Stimulated activated CD4-positive, alpha-beta T cell treated with anti-CD3 and anti-CD28 coated beads, TNF-alpha, amount 100 ng/mL, for 1 hour (primary cell): ENCODE measurements at regions not wholly inside any gene's neighbourhood (a gene's known extent, or its start where the extent isn't known, plus 50 kb on each side); places are given as distances from the start of the nearest gene placed in this dataset.

Source experiments
- DNase-seq, 3 donors: peaks; one replicate each; pipeline ENCODE4 v3.0.0-alpha.2; 2020; ENCODE audit warnings: low read depth in 3 of 3, low spot score in 1 of 3

DNA sequence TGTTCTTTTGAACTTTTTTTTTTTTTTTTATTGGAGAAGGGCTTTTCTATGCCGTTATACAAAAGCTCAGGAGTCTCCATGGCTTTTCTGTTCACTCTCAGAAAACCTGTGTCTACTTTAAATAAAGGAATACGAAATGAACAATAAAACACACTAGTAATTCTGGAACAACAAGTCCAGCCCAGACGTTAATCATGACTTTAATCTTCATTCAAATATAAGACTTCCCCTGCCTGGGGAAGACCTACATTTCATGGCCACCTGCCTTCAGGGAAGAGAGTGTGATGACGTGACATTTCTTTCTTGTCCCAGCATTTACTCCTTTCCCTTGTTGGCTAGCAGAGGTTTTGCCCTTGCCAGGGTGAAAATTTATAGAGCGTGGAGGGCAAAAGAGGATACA lies 564.5 kb downstream of the PDCD6IP start:
- DNase-seq = no peak

DNA sequence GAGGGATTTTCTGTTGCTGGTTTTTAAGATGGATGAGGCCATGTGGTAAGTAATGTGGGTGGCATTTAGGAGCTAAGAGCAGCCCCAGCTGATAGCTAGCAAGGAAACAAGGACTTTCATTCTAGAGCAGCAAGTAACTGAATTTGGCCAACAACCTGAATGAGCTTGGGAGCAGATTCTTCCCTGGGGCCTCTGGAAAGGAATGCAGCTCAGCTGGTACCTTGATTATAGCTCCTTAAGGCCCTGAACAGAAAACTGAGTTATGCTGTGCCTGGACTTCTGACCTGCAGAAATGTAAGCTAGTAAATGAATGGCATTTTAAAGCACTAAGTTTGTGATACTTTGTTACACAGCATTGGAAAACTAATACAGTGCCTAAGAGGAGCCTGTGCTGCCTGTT lies 565.5 kb downstream of the PDCD6IP start:
- no peak for DNase-seq

DNA sequence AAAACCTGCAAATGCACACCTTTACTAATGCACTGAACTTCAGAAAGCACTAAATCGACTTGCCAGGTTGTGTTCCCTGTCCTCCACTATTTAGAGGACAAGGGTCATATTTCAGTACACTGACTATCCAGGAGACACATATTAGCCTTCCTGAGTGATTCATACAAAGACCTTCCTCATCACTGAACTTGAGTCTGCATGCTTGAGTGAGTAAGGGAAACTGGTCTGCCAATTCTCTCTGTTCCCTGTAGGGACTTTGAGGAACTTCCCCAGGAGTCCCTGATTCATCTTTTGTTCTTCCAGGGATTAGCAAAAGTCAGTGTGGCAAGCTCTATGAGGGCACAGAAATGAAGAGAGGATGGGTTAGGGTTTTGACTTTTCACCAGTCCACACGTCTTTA lies 565.9 kb downstream of the PDCD6IP start:
- no peak for DNase-seq

DNA sequence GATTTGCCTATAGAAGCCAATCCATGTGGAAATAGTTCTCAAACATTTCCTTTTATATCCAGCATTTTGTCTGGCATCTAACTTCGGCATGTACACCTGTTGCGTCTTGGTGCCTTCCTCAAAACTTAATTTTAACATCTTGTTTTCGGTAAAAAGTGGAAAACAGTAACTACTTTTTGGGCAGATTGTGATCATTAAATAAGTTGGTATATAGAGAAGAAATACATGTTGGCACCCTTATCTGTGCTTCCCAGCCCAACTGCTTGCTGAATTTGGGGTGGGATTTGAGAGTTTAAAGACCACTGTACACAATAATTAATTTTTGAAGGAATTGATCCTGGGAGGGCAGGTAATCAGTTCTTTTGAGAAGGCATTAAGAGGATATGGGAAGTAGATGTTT lies 566.8 kb downstream of the PDCD6IP start:
- DNase-seq = no peak

DNA sequence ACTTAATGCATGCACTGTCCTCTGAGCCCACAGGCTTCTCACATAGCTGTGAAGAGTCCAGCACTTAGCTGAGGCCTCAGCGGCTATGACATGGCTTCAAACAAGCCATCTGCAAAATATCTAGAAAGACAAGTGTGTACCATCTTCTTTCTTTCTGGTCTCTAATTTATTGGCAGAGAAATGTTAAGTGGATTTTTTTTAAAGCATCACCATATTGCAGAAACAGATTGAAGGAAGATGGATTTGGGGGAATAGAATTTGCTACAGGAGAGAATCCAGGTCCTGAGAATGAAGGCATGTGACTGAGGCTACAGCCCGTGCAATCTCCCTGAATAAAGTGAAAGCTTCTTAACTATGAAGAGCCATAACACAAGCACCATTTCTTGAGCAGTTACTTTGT lies 567.3 kb downstream of the PDCD6IP start:
- no peak for DNase-seq

DNA sequence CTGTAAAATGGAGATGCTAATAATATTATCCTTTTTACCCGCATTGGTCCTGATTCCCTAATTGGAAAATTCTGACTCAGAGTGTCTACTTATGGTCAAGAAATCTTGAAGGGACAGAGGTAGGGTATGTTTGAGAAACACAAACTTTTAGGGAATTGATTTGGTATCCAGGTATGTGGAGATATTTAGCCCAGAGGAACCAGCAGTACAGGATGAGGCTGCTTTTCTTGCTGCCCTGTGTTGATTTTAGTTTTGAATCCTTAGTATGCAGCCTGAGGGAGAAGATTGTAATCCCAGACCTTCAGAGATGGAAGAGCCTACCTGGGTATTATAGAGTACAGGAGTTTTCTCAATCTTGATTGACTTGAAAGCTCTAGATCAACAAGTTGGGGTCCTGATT lies 569.1 kb downstream of the PDCD6IP start:
- DNase-seq = no peak

DNA sequence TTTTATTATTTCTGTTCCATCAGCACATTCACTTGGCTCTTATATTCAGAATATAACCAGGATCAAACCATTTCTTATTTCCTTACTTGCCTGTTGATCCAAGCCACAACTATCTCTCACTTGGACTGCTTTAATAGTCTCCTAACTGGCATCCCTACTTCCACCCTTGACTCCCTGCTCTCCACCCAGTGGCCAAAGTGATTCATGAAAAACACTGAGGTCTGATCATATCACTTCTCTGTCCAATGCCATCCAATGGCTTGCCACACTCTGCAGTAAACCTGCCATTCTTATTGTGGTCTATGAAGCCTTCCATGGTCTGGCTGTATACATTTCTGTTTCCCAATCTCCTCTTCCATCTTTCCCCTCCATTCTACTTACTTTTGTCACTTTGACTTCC lies 576.1 kb downstream of the PDCD6IP start:
- DNase-seq = no peak

DNA sequence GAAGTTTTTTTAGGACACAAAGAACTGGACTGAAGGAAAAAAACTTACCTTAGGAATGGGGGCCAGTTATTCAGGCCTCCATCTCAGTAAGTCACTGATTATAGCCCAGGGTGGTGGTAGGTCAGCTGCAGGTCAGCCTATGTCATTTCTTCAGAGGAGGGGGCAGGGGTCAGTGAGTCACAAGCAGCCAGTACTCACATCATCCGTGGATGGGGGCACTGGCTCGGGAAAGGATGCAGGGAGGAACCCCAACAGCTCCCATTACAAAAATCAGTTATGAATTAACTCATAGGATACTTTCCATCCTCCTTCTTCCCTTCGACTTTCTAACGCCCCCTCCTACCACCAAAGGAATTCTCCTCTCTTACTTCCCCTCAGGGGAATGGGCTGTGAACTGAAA lies 578.3 kb downstream of the PDCD6IP start:
- no peak for DNase-seq

DNA sequence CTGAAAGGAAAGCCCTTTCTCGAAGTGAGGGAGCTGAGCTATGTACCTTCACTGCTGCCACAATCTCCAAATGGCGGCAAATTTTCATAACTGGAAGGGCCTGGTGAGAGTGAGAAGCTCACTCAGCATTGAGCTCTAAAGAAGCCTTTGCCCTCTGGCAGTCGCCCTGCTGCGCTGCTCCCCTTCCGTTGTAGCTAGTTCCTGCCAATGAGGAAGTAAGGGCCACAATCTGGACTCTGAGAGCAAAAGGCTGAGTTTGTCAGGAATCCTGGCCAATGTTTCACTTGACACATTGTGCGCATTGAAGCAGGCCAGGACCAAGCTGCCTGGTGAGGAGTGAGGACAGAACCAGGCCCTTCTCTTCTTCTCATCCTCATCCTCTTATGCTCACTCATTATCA lies 579.5 kb downstream of the PDCD6IP start:
- DNase-seq = no peak

DNA sequence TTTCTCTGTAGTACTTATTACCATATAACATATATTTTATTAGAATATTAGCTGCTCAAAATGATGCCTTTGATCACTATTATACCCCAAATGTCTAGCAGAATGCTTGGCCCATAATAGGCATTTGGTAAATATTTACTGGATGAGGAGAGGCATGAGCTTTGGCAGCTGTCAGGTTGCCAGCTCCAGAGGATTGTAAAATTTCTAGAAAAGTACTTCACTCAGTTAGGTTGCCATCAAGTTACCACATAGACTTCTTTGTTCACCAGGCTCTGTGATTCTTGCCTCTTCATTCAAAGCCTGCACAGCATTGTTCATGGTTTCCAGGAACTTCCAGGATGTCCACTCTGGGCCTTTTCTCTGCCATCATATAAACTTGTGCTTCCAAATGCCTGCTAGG lies 582.8 kb downstream of the PDCD6IP start:
- no peak for DNase-seq

DNA sequence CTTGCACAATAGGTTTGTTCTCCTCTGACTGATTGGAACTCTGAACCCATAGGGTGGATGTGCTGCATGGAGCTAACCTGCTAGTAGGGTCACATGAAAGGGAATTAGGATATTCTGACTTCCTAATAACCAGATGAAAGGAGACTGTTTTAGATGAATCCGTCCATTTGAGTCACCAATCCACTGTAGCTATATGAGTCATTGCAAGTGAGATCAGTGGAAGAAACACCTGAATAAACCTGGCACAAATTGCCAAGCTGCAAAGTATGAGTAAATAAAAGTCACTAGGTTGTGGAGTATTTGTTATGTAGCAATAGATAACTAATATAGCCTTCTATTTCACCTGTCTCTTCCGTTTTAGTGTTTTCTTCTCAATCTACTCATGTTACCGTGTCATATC lies 584.4 kb downstream of the PDCD6IP start:
- DNase-seq = no peak

DNA sequence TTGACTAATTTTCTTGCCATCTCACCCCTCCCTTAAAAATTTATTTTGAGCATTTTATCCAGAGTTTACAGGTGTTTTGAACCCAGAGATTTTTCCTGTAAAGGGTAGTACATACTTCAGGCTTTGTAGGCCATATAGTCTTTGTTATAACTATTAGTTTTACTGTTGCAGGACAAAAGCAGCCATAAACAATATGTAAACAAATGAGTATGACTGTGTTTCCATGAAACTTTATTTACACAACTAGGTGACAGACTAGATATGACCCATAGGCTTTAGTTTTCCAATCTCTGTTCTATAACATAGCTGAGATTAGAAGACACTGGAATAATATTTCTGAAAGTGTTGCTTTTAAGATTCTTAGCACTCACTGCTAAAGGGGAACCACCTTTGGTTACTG lies 587.9 kb downstream of the PDCD6IP start:
- no peak for DNase-seq

DNA sequence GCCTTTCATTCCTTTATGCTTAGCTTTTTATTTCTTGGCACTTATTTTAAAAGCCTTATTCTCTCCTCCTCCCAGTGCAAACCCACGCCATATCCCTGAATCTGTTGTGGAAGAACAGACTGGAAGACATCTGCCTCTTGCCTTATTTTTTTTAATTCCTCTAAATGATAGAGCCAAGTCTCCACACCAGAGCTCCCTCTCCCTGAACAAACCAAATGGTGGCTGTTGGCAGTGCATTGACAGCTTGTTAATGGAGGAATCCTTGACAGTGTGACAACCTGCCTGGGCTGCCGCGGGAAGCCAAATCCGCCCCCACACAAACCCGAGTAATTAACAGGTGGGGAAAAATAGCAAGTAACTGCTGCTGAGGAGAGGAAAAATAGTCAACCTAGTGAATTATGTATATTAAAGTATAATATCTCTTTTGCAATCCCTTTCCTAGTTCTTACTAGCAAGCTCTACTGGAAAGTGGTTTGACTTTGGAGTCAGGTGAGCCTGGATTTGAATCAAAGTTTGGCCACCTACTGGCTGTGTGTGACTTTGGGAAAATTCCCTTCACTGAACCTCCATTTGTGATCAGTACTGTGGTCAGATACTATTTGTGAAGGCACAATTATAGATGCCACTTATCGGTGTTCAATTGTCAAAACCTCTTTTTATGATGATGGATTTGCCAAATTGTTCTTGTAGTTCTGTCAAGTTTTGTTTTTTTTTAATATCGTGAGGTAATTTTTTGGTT lies 589.6 kb downstream of the PDCD6IP start:
- DNase-seq = no peak

DNA sequence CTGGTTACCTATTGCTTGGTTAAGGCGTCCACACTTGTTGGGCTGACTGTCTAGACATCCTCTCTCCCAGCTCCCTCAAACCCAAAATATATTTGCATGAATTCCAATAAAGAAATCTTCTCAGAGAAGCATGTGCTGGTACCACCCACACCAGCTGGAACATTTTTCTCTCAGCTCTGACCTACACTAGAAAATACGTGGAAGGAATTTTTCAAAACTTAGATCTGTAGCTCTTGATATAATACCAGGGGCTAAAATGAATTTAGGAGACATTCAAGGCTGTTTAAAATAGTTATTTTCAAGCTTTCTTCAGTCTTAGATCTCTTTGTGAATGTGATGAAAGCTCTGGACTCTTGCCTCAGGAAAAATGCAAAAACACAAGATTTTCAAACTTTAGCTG lies 590.4 kb downstream of the PDCD6IP start:
- no peak for DNase-seq

DNA sequence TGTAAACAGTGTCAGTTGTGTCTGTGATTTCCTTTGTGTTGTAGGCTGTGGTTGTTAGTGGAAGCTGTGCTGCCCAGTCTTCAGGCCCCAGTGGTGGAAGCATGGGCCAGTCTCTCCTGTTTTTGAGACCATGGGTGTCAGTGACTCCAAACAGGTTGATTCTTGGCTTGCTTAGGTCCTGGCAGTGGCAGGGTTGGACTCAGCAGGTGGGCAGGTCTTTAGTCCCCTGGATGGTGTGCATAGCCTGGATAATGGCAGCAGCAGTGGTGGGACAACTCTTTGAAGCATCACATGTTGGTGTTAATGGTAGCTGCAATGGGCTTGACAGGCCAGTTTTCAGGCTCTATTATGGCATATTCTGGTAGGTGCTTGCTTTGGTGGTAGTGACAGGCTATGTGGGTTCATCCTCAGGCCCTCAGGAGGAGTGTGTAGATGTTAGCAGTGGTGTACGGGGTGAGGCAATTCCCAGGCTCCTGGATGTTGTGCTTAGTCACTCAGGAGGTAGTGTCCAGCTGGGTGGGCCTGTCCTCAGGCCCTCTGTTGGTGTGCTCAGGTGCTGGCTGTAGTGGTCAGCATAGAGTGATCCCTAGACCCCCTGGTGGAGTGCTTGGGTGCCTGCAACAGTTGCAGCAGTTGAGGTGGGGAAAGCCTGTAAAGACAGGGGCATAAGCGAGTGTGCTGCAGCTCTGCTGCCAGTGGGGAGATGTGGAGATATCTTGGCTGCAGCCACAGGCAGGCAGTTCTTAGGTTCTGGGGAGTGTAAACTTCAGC lies 596.7 kb downstream of the PDCD6IP start:
- DNase-seq = no peak

DNA sequence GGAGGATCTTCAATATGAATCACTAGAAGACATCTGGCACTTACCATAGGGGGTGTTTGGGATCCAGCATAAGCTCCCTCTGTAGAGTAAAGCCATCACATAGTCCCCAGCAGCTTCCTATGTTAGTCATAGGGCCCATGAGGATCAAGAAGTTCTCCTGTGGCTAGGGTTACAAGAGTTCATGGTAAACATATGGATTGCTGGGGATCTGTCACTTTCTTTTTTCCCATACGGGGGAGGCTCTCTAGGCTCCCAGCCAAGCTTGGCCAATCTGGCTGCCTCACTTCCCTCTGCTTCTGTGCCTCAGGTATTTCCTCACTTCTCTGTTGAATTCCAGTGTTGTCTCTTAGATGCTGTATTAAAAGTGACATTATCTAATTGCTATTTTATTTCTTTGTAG lies 597.9 kb downstream of the PDCD6IP start:
- no peak for DNase-seq

DNA sequence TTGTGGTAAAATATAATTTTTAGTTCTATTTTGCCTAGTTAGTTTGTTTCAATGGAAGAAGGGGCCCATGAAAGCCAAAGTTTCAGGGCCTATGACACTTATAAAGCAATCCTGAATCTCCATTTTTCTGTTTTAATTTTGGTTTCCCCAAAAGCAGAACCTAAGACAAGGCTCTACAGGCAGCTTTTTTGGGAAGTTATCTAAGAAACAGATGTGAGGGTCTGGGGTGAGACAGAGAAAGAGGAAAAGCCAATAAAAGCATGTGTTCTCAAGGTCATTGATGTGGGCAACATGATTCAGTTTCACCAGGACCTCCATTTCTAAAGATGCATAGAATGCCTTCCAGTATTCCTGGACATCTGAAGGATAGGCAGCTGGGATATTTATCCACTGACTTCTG lies 598.5 kb downstream of the PDCD6IP start:
- DNase-seq = no peak

DNA sequence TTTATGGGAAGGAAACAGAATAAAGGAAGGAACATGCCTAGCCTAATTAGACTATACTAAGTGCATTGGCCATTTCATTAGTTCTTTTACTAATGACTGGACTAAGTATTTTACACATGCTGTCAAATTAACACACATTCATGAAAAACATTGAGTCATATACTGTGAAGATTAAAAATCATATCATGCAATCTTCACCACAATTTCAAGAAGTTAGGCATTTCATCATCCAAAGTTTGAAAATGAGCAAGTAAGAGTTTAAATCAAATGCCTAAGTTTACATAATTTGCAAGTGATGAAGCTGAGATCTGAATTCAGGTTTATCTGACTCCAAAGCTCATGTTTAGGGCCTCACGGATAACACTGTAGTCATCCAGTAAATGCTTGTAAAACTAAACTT lies 601.0 kb downstream of the PDCD6IP start:
- DNase-seq = no peak

DNA sequence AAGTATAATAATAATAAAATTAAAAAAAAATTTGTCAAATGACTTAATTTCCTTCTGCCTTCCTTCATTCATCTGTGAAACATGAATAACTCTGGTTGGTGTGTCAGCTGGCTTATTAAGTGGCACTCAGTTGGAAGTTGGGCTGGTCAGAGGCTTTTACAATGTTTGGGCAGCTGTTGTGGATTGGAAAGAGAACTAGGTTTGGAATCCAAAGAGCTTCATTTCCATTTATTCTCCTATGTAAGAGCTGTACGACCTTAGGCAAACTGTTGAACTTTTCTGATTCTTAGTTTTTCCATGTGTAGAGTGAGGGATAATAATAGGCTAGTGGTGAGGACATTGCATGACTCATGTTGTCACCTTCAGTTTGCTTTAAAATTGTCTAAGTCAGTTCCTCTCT lies 606.7 kb downstream of the PDCD6IP start:
- no peak for DNase-seq

DNA sequence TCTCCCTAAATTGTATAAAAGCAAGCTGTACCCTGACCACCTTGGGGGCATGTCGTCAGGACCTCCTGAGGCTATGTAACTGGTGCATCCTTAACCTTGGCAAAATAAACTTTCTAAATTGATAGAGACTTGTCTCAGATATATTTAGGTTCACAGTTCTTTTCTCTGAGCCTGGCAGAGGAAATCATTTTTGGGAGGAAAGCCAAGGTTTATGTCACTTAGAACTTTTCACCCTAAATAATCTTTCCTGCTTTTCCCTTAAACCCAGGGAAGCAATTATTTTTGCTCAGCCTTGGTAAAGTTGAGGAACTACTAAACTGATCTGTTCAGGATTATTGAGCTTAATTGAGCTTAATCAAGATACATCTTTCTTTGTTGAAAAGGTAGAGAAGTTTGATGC lies 608.9 kb downstream of the PDCD6IP start:
- no peak for DNase-seq

DNA sequence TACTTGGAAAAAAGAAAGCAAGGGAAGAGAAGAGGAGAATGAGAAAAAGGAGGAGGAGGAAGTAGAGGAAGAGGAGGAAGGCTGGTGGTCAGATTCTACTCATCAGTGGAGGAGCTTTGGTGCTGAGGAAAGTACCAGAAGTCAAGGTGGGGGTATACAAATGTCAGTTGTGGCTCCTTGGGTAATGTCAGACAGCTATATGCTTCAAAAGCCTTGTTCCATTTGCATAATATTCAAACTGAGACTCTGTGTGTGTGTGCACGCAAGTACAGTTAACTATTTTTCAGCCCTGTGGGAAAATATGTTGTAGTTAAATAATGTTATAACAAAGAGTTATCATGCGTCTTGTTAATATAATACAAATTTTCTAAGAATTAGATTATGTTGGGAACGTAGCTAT lies 609.7 kb downstream of the PDCD6IP start:
- no peak for DNase-seq

DNA sequence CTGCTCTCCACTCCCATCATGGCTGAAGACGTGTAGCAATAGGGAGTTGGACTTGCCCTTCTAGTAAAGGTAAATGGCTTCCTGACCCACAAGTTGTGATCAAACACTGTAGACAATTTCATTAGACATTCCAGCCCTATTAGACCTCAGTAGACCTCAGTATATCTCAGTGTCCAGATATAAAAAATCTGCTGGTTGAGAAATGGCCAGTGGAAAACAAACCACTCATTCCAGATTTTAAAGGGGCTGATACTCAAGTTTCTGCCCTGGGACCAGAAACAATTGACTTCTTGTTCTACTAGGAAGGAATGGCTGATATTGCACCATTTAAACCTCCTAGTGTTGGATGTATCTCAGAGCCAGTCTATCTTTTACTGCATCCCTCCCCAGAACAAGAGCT lies 613.2 kb downstream of the PDCD6IP start:
- DNase-seq = no peak

DNA sequence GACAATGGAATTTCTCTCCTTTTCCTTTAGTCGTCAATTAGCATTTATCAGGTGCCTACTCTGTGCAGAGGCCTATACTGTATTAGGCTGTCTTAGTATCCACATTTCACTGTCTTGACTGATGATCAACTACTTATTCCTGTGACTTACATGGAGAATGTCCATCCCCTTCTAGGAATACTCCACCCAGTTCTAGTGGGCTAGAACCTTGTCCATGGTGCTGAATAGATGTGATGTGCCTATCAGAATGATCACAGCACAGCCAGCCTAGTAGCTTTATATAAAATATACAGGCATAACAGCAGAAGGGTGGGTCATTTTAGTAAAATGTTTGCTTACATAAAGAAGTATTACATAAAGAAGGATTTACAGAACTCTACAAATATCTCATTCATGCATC lies 621.4 kb downstream of the PDCD6IP start:
- no peak for DNase-seq
